ENCODE measurements at regions not wholly inside any gene's neighbourhood (a gene's known extent, or its start where the extent isn't known, plus 50 kb on each side); places are given as distances from the start of the nearest gene placed in this dataset.

- no peaks in the 10 kb centered on the region for H3K9me3 Mint-ChIP-seq
- no peak overlapping the region for H3K4me3 Mint-ChIP-seq
- H3K27ac Mint-ChIP-seq: no peak overlapping the region
- DNase-seq: no peak
- no peaks in the 10 kb centered on the region for H3K4me1 Mint-ChIP-seq
- no peaks in the 10 kb centered on the region for H3K27me3 Mint-ChIP-seq
- no peak for ATAC-seq
Measured at GRCh38 chr4:107213880-107214279, 177.8 kb upstream of the DKK2 start.

- Mint-ChIP-seq H3K27me3 (no peaks in the 10 kb centered on the region), H3K27ac (no peak overlapping the region), H3K9me3 (no peaks in the 10 kb centered on the region), H3K4me1 (no peaks in the 10 kb centered on the region), H3K4me3 (no peak overlapping the region)
- ATAC-seq: no peak
- no peak for DNase-seq
Measured at GRCh38 chr4:107213410-107213809, 177.3 kb upstream of the DKK2 start.

GRCh38 chr4:107212565-107212964 lies 176.5 kb upstream of the DKK2 start:
- H3K4me3 Mint-ChIP-seq: no peak overlapping the region
- H3K9me3 Mint-ChIP-seq: no peaks in the 10 kb centered on the region
- H3K27me3 Mint-ChIP-seq: no peaks in the 10 kb centered on the region
- H3K4me1 Mint-ChIP-seq: no peaks in the 10 kb centered on the region
- H3K27ac Mint-ChIP-seq: no peak overlapping the region
- DNase-seq (no peak), ATAC-seq (no peak)

GRCh38 chr4:107210450-107211239 lies 174.5 kb upstream of the DKK2 start:
- Mint-ChIP-seq H3K4me3 (no peak overlapping the region), H3K27ac (no peak overlapping the region)

GRCh38 chr4:107203733-107204132 lies 167.6 kb upstream of the DKK2 start:
- Mint-ChIP-seq H3K27me3 (no peaks in the 10 kb centered on the region), H3K4me3 (no peak overlapping the region), H3K4me1 (no peaks in the 10 kb centered on the region), H3K27ac (no peak overlapping the region), H3K9me3 (no peaks in the 10 kb centered on the region)
- no peak for ATAC-seq
- no peak for DNase-seq

More at GRCh38 chr4:107210450-107211239, 174.5 kb upstream of the DKK2 start:
- Mint-ChIP-seq H3K4me1 (no peaks in the 10 kb centered on the region), H3K9me3 (no peaks in the 10 kb centered on the region), H3K27me3 (no peaks in the 10 kb centered on the region)
- DNase-seq (no peak), ATAC-seq (no peak)

DNA sequence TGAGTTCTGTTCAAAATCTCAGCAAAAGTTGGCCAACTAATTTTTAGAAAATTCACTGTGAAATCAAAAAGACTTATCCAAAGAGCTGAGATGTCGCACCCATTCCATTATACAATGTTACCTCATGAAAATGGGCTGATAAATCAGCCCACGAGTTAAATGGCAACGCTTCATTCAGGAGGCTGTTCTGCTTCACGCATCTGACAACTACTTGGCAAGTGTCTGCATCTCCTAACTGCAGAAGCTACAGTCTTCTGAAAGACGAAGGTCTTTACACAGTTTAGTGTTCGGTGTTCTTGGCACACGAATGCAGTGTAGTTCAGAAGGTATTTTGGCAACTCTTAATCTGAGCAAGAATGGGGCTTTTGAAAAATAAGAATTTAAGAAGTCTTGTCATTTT lies 166.6 kb upstream of the DKK2 start:
- DNase-seq (no peak), ATAC-seq (no peak)
- H3K4me3 Mint-ChIP-seq: no peak overlapping the region
- no peaks in the 10 kb centered on the region for H3K9me3 Mint-ChIP-seq
- no peaks in the 10 kb centered on the region for H3K4me1 Mint-ChIP-seq
- H3K27me3 Mint-ChIP-seq: no peaks in the 10 kb centered on the region
- H3K27ac Mint-ChIP-seq: no peak overlapping the region

DNA sequence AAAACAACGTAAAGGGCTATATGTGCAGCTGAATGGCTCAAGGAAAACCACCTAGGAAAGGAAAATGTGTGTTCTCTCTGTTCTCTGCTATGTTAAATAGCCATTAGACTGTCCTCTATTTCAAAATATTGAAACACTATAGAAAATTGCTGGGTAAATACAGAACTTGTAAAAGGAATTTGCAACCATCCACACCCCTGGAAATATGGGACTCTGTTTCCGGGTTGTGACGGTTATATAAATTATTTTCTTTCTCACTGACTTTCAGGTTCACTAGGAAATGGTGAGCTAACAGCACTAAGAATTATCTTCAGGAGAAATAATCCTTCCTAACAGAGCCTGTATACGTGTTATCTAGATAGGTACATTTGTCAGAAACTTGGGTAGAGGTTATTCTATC lies 161.0 kb upstream of the DKK2 start:
- H3K27me3 Mint-ChIP-seq: no peaks in the 10 kb centered on the region
- DNase-seq (no peak), ATAC-seq (no peak)
- no peak overlapping the region for H3K27ac Mint-ChIP-seq
- no peaks in the 10 kb centered on the region for H3K9me3 Mint-ChIP-seq
- no peak overlapping the region for H3K4me3 Mint-ChIP-seq
- H3K4me1 Mint-ChIP-seq: no peaks in the 10 kb centered on the region

DNA sequence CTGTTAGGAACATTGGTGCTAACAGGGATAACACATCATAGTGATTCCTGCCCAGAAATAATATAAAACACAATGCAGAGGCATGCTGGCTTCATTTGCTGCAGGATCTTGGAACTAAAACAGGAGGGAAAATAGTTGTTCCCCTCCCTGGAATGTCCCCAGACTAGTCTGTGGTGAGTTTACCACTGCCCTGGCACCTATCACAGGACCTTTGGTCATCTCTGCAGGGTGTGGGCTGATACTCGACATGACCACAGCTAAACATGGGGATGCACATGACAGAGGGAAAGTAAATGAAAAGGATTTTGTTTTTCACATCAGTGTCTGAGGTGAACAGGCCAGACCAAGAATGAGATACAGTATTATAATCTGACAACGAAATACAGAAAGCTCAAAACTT lies 160.2 kb upstream of the DKK2 start:
- no peak overlapping the region for H3K4me3 Mint-ChIP-seq
- no peaks in the 10 kb centered on the region for H3K27me3 Mint-ChIP-seq
- DNase-seq: no peak

GRCh38 chr4:107194005-107194404 lies 157.9 kb upstream of the DKK2 start:
- ATAC-seq: no peak
- no peak overlapping the region for H3K27ac Mint-ChIP-seq

More for the DNA sequence above, 160.2 kb upstream of the DKK2 start:
- ATAC-seq: no peak
- H3K4me1 Mint-ChIP-seq: no peaks in the 10 kb centered on the region
- H3K27ac Mint-ChIP-seq: no peak overlapping the region
- no peaks in the 10 kb centered on the region for H3K9me3 Mint-ChIP-seq

GRCh38 chr4:107192601-107193000 lies 156.5 kb upstream of the DKK2 start:
- ATAC-seq (no peak), DNase-seq (no peak)
- no peaks in the 10 kb centered on the region for H3K9me3 Mint-ChIP-seq
- no peak overlapping the region for H3K27ac Mint-ChIP-seq
- H3K27me3 Mint-ChIP-seq: no peaks in the 10 kb centered on the region
- H3K4me3 Mint-ChIP-seq: no peak overlapping the region
- H3K4me1 Mint-ChIP-seq: no peaks in the 10 kb centered on the region

More at GRCh38 chr4:107194005-107194404, 157.9 kb upstream of the DKK2 start:
- Mint-ChIP-seq H3K4me1 (no peaks in the 10 kb centered on the region), H3K9me3 (no peaks in the 10 kb centered on the region), H3K27me3 (no peaks in the 10 kb centered on the region), H3K4me3 (no peak overlapping the region)
- no peak for DNase-seq

- Mint-ChIP-seq H3K4me1 (no peaks in the 10 kb centered on the region), H3K9me3 (no peaks in the 10 kb centered on the region), H3K27me3 (no peaks in the 10 kb centered on the region), H3K4me3 (no peak overlapping the region), H3K27ac (no peak overlapping the region)
- ATAC-seq: no peak
- no peak for DNase-seq
Measured at GRCh38 chr4:107187091-107187490, 151.0 kb upstream of the DKK2 start.

DNA sequence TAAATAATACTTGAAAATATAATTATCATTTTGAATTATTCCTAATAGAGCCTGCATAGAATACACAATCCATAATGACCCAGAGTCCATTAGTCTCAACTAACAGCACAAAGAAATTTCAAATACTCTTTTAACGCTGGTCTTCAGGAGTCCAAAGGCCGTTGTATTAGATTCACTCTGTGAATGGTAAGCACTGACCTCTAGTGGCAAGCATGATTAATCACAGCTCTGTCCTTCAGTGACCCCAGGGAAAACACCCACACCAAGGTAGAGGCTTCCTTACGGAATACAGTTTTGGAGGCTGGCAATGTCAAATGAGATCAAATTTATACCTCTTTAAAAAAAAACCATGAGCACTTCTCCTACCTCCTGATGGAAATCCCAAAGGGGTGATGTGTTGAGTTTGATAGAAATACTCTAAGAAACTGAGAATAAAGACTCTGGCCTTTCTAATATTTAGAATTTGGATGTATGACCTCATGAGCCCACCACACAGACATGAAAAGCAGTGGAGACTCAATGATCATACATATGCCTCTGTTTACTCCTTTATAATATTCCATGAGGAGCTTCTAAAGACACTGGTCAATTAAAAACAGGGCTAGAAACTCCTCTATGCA lies 147.2 kb upstream of the DKK2 start:
- DNase-seq: peak in 1 of 2 donors; percentile 7
- H3K9me3 Mint-ChIP-seq: no peaks in the 10 kb centered on the region
- no peak overlapping the region for H3K27ac Mint-ChIP-seq
- no peaks in the 10 kb centered on the region for H3K4me1 Mint-ChIP-seq
- peak; percentile 75 for ATAC-seq
- H3K27me3 Mint-ChIP-seq: no peaks in the 10 kb centered on the region
- no peak overlapping the region for H3K4me3 Mint-ChIP-seq

GRCh38 chr4:107182347-107182746 lies 146.2 kb upstream of the DKK2 start:
- no peak overlapping the region for H3K27ac Mint-ChIP-seq
- H3K4me1 Mint-ChIP-seq: no peaks in the 10 kb centered on the region
- ATAC-seq: no peak
- no peaks in the 10 kb centered on the region for H3K9me3 Mint-ChIP-seq
- no peak for DNase-seq
- H3K27me3 Mint-ChIP-seq: no peaks in the 10 kb centered on the region
- H3K4me3 Mint-ChIP-seq: no peak overlapping the region

DNA sequence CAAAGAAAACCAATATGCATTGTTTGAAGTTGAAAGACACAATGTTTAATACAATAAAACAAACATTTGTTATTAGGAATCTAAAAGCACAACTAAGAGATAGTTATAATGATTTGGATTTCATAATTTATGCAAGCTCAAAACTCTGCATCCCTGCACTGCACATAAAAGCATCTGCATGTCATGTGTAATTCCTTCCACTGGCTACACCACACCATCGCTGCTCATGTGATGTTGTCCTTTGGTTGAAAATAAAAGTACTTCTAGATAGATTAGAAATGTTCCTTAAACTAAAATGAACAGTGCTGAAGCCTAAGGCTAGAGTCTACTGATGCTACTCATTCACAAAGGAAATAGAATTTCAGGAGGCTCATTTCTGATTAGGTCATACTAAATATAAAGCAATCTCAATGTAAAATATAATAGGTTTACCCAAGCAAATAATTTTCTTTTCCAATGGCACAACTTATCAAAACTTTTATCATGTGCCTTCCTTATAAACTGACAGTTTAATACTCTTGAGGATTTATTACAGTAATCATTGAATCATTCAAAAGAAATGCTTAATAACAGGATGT lies 130.8 kb upstream of the DKK2 start:
- DNase-seq (no peak), ATAC-seq (no peak)
- Mint-ChIP-seq H3K27ac (no peak overlapping the region), H3K4me1 (no peaks in the 10 kb centered on the region), H3K27me3 (no peaks in the 10 kb centered on the region), H3K9me3 (peaks cover 10 to 12% of the 10 kb centered on the region in 2 donors), H3K4me3 (no peak overlapping the region)

- Mint-ChIP-seq H3K4me3 (no peak overlapping the region), H3K27me3 (no peaks in the 10 kb centered on the region), H3K27ac (no peak overlapping the region), H3K9me3 (peaks cover 10 to 12% of the 10 kb centered on the region in 2 donors), H3K4me1 (no peaks in the 10 kb centered on the region)
- DNase-seq: no peak
- no peak for ATAC-seq
Measured at GRCh38 chr4:107166181-107166580, 130.1 kb upstream of the DKK2 start.

- DNase-seq: no peak
- H3K4me1 Mint-ChIP-seq: no peaks in the 10 kb centered on the region
- no peak for ATAC-seq
- no peak overlapping the region for H3K4me3 Mint-ChIP-seq
- no peaks in the 10 kb centered on the region for H3K27me3 Mint-ChIP-seq
- H3K27ac Mint-ChIP-seq: no peak overlapping the region
- H3K9me3 Mint-ChIP-seq: peaks cover 10 to 12% of the 10 kb centered on the region in 2 donors
Measured at GRCh38 chr4:107164962-107165475, 128.9 kb upstream of the DKK2 start.

Measured in stimulated activated naive CD8-positive, alpha-beta T cell treated with anti-CD3 and anti-CD28 coated beads, Interleukin-15, amount 100 ng/mL, for 72 hours (primary cell).